ENCODE measurements at regions not wholly inside any gene's neighbourhood (a gene's known extent, or its start where the extent isn't known, plus 50 kb on each side); places are given as distances from the start of the nearest gene placed in this dataset.
"Not testable (repeated sequence)": the region's sequence is repeated elsewhere in the genome, so short reads cannot be mapped to it uniquely, and the experiment has no call there.

DNA sequence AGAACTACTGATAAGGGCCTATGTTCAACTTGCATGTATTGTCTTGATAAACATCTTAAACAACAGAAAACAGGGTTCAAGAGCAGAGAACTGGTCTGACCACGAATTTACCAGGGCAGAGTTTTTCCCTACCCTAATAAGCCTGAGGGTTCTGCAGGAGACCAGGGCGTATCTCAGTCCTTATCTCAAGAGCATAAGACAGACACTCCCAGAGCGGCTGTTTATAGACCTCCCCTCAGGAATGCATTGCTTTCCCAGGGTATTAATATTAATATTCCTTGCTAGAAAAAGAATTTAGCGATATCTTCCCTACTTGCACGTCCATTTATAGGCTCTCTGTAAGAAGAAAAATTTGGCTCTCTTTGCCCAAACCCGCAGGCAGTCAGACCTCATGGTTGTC lies 637.2 kb downstream of the EPM2A start:
- H3K27me3 Mint-ChIP-seq; H3K36me3 Mint-ChIP-seq; H3K4me1 Mint-ChIP-seq; ATAC-seq; H3K27ac Mint-ChIP-seq; DNase-seq; CTCF ChIA-PET; H3K4me3 Mint-ChIP-seq; H3K9me3 Mint-ChIP-seq (ENCODE audit: low read depth): not testable (repeated sequence)

DNA sequence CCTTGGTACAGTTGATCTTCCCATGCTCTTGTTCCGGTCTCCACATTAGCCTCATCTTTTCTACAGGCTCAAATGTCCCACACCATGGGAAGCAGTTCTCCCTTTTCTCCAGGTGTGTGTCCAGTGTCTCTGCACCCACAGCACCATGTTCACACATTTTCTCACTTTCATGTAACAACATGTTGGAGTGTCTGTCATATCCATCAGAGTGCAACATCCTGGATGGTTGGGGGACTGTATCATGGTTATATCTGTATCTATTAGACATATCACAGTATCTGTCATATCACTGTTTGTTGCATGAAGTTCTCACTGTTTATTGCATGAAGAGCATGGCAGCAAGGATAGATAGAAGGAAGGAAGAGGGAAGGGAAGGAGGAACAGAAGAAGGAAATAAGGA lies 635.6 kb downstream of the EPM2A start:
- no peak for ATAC-seq

DNA sequence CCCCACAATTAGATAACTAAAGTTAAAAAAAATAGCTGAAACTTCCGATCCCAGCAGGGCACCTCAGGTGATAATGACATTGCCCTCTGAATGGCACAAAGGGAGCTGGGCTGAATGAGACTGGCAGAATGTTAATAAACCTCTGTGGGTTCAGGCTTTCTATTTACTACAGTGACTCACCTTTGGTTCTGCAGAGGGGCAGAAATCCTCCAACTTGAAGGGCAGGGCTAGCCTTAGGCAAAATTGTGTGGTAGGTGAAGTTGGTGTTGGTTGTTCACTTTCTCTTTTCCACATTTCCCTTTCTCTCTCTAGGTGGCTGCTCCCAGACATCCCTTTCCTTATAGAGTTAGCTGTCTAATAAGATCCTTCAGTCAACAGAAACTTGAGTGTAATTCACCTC lies 625.2 kb downstream of the EPM2A start:
- H3K27ac Mint-ChIP-seq = no peak overlapping the region
- H3K36me3 Mint-ChIP-seq = no peaks in the 10 kb centered on the region
- no peaks in the 10 kb centered on the region for H3K4me1 Mint-ChIP-seq
- no peak for DNase-seq
- H3K27me3 Mint-ChIP-seq = peaks cover 16% of the 10 kb centered on the region
- no peak overlapping the region for H3K4me3 Mint-ChIP-seq
- H3K9me3 Mint-ChIP-seq (ENCODE audit: low read depth) = no peaks in the 10 kb centered on the region
- ATAC-seq = no peak
- CTCF ChIA-PET = no interaction called here

More for the DNA sequence above, 635.6 kb downstream of the EPM2A start:
- Mint-ChIP-seq H3K4me3 (no peak overlapping the region), H3K27me3 (no peaks in the 10 kb centered on the region), H3K27ac (no peak overlapping the region), H3K36me3 (no peaks in the 10 kb centered on the region), H3K4me1 (no peaks in the 10 kb centered on the region), H3K9me3 (ENCODE audit: low read depth) (no peaks in the 10 kb centered on the region)
- DNase-seq = no peak
- CTCF ChIA-PET = no interaction called here

DNA sequence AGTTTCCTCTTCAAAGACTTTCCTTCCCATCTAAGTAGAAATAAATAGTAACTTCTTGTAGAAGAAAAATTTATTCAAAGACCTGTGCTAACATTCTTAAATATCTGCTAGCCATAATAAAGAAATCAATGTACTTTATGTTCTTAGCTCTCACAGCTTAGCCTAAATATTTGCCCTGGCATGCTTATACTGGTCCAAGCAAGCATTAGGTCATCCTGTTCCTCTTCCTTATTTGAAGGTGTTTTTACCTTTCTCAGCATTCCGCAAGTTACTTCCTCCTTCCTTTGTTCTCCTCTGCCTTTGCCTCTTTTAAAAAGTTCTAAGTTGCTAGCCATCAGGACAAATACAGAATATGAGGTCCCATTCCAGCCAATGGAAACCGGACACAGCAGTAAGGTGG lies 623.9 kb downstream of the EPM2A start:
- H3K4me3 Mint-ChIP-seq; H3K9me3 Mint-ChIP-seq (ENCODE audit: low read depth); H3K36me3 Mint-ChIP-seq; DNase-seq; H3K4me1 Mint-ChIP-seq; H3K27ac Mint-ChIP-seq; CTCF ChIA-PET; ATAC-seq: not testable (repeated sequence)
- H3K27me3 Mint-ChIP-seq = peaks cover 16% of the 10 kb centered on the region

DNA sequence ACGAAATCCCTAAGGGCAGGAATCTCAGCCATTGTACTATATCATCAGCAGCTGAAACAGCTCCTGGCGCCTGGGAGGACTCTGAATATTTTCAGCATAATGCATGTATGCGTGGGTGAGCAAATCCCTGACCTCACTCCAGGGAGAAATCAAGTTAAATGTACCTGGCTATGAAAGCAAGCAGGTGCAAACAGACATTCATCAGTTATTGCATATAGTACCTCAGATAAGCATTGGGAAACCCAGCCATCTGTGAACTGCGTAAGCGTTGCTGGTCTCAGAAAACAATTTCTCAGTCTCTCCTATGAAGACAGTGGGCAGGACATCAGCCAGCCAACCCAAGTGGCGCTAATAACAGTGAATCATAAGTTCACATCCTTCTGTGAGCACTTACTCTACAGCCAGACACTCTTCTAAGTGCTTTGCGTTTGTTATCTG lies 622.6 kb downstream of the EPM2A start:
- Mint-ChIP-seq H3K9me3 (ENCODE audit: low read depth) (no peaks in the 10 kb centered on the region), H3K27ac (no peak overlapping the region), H3K36me3 (no peaks in the 10 kb centered on the region), H3K4me3 (no peak overlapping the region), H3K27me3 (peaks cover 16% of the 10 kb centered on the region), H3K4me1 (no peaks in the 10 kb centered on the region)
- CTCF ChIA-PET = no interaction called here
- DNase-seq = no peak
- ATAC-seq = no peak

DNA sequence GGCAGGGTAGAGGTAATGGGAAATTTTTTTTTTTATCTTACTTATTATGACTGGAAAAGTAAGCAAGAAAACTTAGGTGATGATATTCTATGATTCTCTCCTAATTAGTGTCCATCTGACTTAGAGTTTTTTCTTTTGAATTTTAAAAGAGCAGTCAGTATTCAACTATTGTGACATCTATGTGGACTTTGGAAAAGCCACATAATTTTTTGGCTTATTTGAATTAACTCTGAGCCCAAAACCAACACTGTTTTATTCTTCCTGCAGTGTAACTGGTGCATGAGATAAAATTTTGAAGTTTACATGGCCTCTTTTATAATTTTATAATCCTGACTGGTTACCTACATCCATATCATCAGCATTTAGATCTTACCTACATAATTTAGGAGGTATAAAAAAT lies 619.7 kb downstream of the EPM2A start:
- H3K36me3 Mint-ChIP-seq = no peaks in the 10 kb centered on the region
- H3K27me3 Mint-ChIP-seq = peaks cover 16% of the 10 kb centered on the region
- H3K9me3 Mint-ChIP-seq (ENCODE audit: low read depth) = no peaks in the 10 kb centered on the region
- H3K4me3 Mint-ChIP-seq = no peak overlapping the region
- no peak overlapping the region for H3K27ac Mint-ChIP-seq
- DNase-seq (no peak), ATAC-seq (no peak)
- CTCF ChIA-PET = no interaction called here
- H3K4me1 Mint-ChIP-seq = no peaks in the 10 kb centered on the region

DNA sequence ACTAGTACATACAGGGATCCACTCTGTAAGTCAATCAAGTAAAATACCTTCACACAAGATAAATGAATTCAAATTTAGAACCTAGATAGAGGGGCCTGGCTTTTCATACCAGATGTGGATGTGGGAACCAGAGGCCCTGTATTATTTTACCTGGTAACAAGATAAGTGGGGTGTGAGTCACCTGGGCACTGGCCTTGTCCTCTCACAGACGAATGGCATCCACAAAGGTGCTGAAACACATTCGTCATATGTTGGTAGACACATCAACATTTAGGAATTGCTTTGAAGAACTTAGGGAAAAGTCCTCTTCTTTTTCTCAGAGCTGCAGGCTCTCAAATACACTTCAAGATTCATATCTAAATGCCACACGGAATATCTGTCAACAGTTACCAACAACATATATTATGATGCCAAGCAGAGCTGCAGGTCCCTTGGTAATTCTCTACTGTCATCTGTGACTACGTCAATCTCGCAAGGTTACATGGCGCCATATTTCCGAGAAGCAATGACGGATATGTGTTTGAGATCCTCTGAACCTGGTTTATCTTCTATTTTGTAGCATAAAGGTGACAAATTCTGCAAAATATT lies 618.6 kb downstream of the EPM2A start:
- DNase-seq (no peak), ATAC-seq (no peak)
- CTCF ChIA-PET = no interaction called here
- no peak overlapping the region for H3K27ac Mint-ChIP-seq
- H3K27me3 Mint-ChIP-seq = peaks cover 17% of the 10 kb centered on the region
- no peaks in the 10 kb centered on the region for H3K9me3 Mint-ChIP-seq (ENCODE audit: low read depth)
- no peaks in the 10 kb centered on the region for H3K4me1 Mint-ChIP-seq
- no peak overlapping the region for H3K4me3 Mint-ChIP-seq
- H3K36me3 Mint-ChIP-seq = no peaks in the 10 kb centered on the region

DNA sequence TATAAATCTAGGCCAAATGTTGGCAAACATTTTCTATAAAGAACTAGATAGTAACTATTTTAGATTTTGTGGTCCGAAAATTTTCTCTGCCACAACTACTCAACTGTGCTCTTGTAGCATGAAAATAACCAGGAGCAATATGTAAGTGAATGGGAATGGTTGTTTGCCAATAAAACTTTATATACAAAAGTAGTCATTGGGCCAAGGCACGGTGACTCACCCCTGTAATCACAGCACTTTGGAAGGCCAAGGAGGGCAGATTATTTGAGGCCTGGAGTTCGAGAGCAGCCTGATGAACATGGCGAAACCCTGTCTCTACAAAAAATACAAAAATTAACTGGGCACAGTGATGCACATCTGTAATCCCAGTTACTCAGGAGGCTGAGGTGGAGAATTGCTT lies 617.1 kb downstream of the EPM2A start:
- ATAC-seq (no peak), DNase-seq (no peak)
- Mint-ChIP-seq H3K27ac (no peak overlapping the region), H3K4me1 (no peaks in the 10 kb centered on the region), H3K36me3 (no peaks in the 10 kb centered on the region), H3K9me3 (ENCODE audit: low read depth) (no peaks in the 10 kb centered on the region), H3K27me3 (peaks cover 16% of the 10 kb centered on the region), H3K4me3 (no peak overlapping the region)
- CTCF ChIA-PET = no interaction called here

DNA sequence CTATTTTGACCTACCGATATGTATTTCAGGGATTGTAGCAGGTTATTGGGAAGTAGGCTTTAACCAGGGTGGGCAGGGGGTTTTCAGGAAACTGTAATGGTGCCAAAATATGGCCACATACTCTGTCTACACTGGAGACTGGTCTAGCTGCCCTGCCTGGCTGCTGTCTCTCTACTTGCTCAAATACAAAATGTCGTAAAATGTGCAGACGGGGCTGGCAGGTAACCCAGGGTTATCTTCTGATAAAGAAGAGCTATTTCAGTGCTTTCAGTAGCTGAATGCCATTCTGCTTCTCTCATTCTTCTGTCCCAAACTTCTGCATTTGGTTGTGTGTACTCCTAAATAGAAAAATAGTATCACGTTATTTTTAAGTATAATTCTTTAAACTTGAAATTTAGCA lies 616.2 kb downstream of the EPM2A start:
- Mint-ChIP-seq H3K4me1 (no peaks in the 10 kb centered on the region), H3K27ac (no peak overlapping the region), H3K9me3 (ENCODE audit: low read depth) (no peaks in the 10 kb centered on the region), H3K27me3 (peaks cover 12% of the 10 kb centered on the region), H3K4me3 (no peak overlapping the region), H3K36me3 (no peaks in the 10 kb centered on the region)
- ATAC-seq (no peak), DNase-seq (no peak)
- CTCF ChIA-PET = no interaction called here

DNA sequence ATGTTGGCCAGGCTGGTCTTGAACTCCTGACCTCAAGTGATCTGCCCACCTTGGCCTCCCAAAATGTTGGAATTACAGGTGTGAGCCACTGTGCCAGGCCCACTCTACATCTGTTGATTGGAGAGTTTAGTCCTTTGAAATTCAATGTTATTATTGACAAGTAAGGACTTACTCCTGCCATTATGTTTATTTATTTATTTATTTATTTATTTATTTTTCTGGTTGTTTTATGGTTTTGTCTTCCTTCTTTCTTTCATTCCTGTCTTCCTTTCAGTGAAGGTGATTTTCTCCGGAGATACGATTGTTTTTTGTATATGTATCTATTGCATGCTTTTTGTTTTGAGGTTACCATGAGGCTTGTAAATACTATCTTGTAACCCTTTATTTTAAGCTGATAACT lies 602.6 kb downstream of the EPM2A start:
- no peak for DNase-seq
- CTCF ChIA-PET = no interaction called here
- no peaks in the 10 kb centered on the region for H3K36me3 Mint-ChIP-seq
- H3K27ac Mint-ChIP-seq = no peak overlapping the region
- no peak for ATAC-seq
- no peak overlapping the region for H3K4me3 Mint-ChIP-seq
- H3K9me3 Mint-ChIP-seq (ENCODE audit: low read depth) = no peaks in the 10 kb centered on the region
- H3K27me3 Mint-ChIP-seq = peaks cover 9% of the 10 kb centered on the region
- H3K4me1 Mint-ChIP-seq = no peaks in the 10 kb centered on the region

DNA sequence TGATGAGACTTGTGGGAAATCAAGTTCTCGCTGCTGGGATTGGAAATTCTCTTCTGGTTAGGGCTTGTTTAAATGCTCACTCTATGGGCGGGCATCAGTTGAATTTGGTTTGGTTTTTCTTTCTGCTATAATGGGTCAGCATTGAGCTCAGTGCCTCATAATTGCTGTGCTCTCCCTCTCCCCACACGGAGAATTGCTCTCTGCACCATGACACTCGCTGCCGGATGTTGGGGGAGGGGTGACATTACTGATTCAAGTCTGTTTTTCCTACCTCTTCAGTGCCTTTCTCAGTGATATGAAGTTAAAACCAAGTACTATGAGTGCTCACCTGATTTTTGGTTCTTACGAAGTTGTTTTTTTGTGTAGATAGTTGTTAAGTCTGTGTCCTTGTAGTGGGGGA lies 599.6 kb downstream of the EPM2A start:
- peaks cover 6% of the 10 kb centered on the region for H3K27me3 Mint-ChIP-seq
- CTCF ChIA-PET = no interaction called here
- DNase-seq (no peak), ATAC-seq (no peak)
- no peaks in the 10 kb centered on the region for H3K36me3 Mint-ChIP-seq
- H3K27ac Mint-ChIP-seq = no peak overlapping the region
- no peaks in the 10 kb centered on the region for H3K9me3 Mint-ChIP-seq (ENCODE audit: low read depth)
- no peaks in the 10 kb centered on the region for H3K4me1 Mint-ChIP-seq
- no peak overlapping the region for H3K4me3 Mint-ChIP-seq

DNA sequence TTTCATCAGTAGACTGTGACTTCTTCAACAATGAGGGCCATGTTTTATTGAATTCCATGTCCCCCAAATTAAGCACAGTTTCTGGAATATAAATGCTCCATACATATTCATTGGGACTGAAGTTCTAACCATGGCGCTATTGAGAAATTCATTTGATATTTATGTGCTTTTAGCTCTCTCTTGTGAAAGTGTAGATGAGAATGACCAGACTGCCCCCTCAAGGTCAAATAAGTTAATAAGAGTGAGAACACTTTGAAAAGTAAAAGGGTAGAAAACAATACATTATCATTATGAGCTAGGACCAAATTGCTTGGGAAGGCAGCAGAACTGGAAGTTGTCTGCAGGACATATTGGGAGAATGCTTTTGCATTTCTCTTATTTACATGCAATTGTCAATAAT lies 597.9 kb downstream of the EPM2A start:
- Mint-ChIP-seq H3K4me1 (no peaks in the 10 kb centered on the region), H3K27ac (no peak overlapping the region), H3K9me3 (ENCODE audit: low read depth) (no peaks in the 10 kb centered on the region), H3K4me3 (no peak overlapping the region), H3K36me3 (no peaks in the 10 kb centered on the region), H3K27me3 (peaks cover 4% of the 10 kb centered on the region)
- CTCF ChIA-PET = no interaction called here
- DNase-seq (no peak), ATAC-seq (no peak)

DNA sequence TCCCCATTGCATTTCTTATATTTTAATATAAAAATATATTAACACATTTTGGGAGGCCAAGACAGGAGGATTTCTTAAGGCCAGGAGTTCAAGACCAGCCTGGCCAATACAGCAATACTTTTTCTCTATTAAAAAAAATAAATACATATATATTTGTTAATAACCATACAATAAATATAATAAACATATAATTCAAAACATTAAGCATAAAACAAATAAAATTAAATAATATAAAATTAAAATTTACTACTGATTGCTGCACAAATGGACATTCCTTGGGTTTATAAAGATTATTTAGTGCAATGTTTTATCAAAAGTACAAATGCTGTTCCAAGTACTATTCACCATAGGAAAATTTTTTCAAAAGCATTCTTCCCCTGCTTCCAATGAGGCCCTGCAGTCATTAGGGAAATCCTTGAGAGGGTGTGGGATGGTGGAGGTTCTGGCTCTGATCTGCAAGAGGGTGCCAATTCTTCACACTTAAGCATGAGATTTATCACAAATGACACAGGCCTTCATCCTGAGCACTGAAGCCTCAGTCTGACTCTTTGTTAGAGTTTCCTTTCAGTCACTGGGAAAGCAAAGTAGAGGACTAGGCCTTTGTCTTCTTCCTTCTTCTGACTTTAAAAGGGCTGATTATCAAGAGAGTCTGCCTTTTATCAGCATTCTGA lies 596.7 kb downstream of the EPM2A start:
- Mint-ChIP-seq H3K27me3 (peaks cover 2% of the 10 kb centered on the region), H3K9me3 (ENCODE audit: low read depth) (no peaks in the 10 kb centered on the region), H3K36me3 (no peaks in the 10 kb centered on the region), H3K27ac (no peak overlapping the region), H3K4me1 (no peaks in the 10 kb centered on the region), H3K4me3 (no peak overlapping the region)
- no peak for DNase-seq
- CTCF ChIA-PET = no interaction called here
- ATAC-seq = no peak

DNA sequence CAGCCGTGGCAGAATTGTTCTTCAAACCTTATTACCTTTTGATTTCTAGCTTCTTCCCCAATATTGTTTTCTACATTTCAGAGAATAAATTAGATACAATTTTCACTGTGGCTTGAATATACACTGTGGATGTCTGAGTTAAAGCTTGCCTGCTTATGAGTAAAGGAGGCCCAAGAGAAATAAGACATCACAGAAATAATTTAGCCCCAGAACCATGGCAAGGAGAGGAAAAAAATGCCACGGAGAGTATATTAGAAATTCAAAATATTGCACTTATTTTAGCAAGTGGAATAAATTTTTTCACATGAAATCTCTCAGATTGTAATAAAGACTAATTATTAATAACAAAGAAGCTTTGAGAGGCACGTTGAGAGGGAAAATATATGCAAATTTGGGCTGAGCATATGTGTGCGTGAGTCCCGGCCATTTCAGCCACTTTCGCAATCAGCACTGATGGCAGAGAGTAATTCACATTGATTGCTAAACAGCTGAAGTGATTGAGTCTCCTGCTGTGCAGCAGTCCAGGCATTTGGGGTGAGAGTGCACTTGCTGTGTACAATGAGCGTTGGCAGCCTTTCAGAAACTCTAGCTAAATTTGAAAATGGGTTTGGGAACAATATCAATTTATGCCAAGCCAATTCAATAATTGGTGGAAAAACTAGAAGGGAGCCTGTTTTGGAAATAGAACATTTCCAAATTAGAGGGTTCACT lies 596.0 kb downstream of the EPM2A start:
- no peak for DNase-seq
- no peaks in the 10 kb centered on the region for H3K4me1 Mint-ChIP-seq
- H3K9me3 Mint-ChIP-seq (ENCODE audit: low read depth) = no peaks in the 10 kb centered on the region
- no peaks in the 10 kb centered on the region for H3K36me3 Mint-ChIP-seq
- CTCF ChIA-PET = no interaction called here
- no peak overlapping the region for H3K27ac Mint-ChIP-seq
- H3K27me3 Mint-ChIP-seq = peaks cover 2% of the 10 kb centered on the region
- H3K4me3 Mint-ChIP-seq = no peak overlapping the region
- no peak for ATAC-seq
